ENCODE measurements at regions not wholly inside any gene's neighbourhood (a gene's known extent, or its start where the extent isn't known, plus 50 kb on each side); places are given as distances from the start of the nearest gene placed in this dataset.

DNA sequence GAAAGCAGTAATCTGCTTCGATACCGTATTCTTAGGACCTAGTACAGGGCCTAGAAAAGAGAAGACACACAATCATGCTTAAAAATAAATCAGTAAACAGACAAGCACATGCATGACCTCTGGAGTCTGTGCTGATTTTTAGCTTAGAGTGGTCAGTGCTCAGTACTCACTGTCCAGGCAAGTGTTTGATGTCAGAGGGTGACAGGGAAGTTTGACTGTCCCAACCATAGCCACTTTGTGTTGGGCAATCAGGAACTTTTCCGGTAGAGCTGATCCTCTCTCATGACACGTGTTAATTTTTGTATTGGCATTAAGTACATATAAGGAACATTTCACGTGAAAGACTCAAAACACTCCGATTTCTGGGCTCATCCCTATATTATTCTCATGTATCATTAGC is 464.7 kb upstream of the KLF4 start:
- TF ChIP-seq, protein P1, sequence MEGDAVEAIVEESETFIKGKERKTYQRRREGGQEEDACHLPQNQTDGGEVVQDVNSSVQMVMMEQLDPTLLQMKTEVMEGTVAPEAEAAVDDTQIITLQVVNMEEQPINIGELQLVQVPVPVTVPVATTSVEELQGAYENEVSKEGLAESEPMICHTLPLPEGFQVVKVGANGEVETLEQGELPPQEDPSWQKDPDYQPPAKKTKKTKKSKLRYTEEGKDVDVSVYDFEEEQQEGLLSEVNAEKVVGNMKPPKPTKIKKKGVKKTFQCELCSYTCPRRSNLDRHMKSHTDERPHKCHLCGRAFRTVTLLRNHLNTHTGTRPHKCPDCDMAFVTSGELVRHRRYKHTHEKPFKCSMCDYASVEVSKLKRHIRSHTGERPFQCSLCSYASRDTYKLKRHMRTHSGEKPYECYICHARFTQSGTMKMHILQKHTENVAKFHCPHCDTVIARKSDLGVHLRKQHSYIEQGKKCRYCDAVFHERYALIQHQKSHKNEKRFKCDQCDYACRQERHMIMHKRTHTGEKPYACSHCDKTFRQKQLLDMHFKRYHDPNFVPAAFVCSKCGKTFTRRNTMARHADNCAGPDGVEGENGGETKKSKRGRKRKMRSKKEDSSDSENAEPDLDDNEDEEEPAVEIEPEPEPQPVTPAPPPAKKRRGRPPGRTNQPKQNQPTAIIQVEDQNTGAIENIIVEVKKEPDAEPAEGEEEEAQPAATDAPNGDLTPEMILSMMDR (IDR thresholded peaks at IDR 0.05; ENCODE audit: low read depth, low read length) = no peak
- no peak for TF ChIP-seq EZH2phosphoT487 (IDR thresholded peaks at IDR 0.05; ENCODE audit: low read depth)
